ENCODE measurements at regions not wholly inside any gene's neighbourhood (a gene's known extent, or its start where the extent isn't known, plus 50 kb on each side); places are given as distances from the start of the nearest gene placed in this dataset.

- DNase-seq (ENCODE audit: low read depth in 1 of 2, low spot score in 2 of 2) = peak in 1 of 2 experiments; percentile 55
- no peak overlapping the region for H3K4me3 ChIP-seq
- H3K27me3 ChIP-seq (replicated peaks) = no peaks in the 10 kb centered on the region
- peaks cover 9% of the 10 kb centered on the region for H3K4me1 ChIP-seq (replicated peaks)
- H3K36me3 ChIP-seq = no peaks in the 10 kb centered on the region
- no peaks in the 10 kb centered on the region for H3K9me3 ChIP-seq (replicated peaks)
- no peak overlapping the region for H3K27ac ChIP-seq
Measured at GRCh38 chr11:69357458-69358397, 63.8 kb downstream of the MYEOV start.

- Histone ChIP-seq H3K27ac (no peak overlapping the region), H3K4me3 (no peak overlapping the region), H3K36me3 (no peaks in the 10 kb centered on the region), H3K9me3 (replicated peaks) (no peaks in the 10 kb centered on the region), H3K27me3 (replicated peaks) (no peaks in the 10 kb centered on the region), H3K4me1 (replicated peaks) (peaks cover 1% of the 10 kb centered on the region)
- DNase-seq (ENCODE audit: low read depth in 1 of 2, low spot score in 2 of 2) = peak in 1 of 2 experiments; percentile 60
Measured at GRCh38 chr11:69358398-69359020, 64.6 kb downstream of the MYEOV start.

GRCh38 chr11:69359735-69360480 is 66.0 kb downstream of the MYEOV start:
- Histone ChIP-seq H3K27me3 (replicated peaks) (no peaks in the 10 kb centered on the region), H3K36me3 (no peaks in the 10 kb centered on the region), H3K9me3 (replicated peaks) (no peaks in the 10 kb centered on the region), H3K4me1 (replicated peaks) (peaks cover 7% of the 10 kb centered on the region), H3K4me3 (no peak overlapping the region), H3K27ac (no peak overlapping the region)
- peak in 1 of 2 experiments; percentile 43 for DNase-seq (ENCODE audit: low read depth in 1 of 2, low spot score in 2 of 2)

- H3K27ac ChIP-seq = no peak overlapping the region
- peaks cover 14% of the 10 kb centered on the region for H3K4me1 ChIP-seq (replicated peaks)
- H3K9me3 ChIP-seq (replicated peaks) = no peaks in the 10 kb centered on the region
- no peaks in the 10 kb centered on the region for H3K36me3 ChIP-seq
- H3K4me3 ChIP-seq = no peak overlapping the region
- H3K27me3 ChIP-seq (replicated peaks) = no peaks in the 10 kb centered on the region
- peak in 1 of 2 experiments; percentile 55 for DNase-seq (ENCODE audit: low read depth in 1 of 2, low spot score in 2 of 2)
Measured at GRCh38 chr11:69360606-69361005, 66.7 kb downstream of the MYEOV start.

GRCh38 chr11:69361048-69361447 is 67.1 kb downstream of the MYEOV start:
- DNase-seq (ENCODE audit: low read depth in 1 of 2, low spot score in 2 of 2) = peak in 1 of 2 experiments; percentile 42
- Histone ChIP-seq H3K36me3 (no peaks in the 10 kb centered on the region), H3K4me3 (no peak overlapping the region), H3K27ac (no peak overlapping the region), H3K9me3 (replicated peaks) (no peaks in the 10 kb centered on the region), H3K4me1 (replicated peaks) (peaks cover 15% of the 10 kb centered on the region), H3K27me3 (replicated peaks) (no peaks in the 10 kb centered on the region)

DNA sequence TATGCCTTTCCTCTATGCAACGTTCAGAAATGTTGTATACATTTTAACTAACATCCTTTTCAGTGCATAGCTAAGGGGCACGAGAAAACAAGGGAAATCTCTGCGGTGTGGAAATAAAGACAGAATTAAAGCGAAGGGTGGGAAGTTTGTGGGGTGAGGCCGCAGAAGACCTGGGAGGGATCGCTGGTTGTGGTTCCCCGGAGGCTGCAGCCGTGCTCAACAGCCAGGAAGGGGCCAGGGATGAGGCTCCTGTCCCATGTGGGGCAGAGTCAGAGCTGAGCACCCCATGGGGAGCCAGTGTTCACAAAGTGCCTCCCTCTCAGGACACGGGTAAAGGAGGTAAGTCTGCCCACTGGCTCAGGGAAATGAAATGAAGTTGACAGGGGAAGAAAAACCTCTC is 67.5 kb downstream of the MYEOV start:
- Histone ChIP-seq H3K4me3 (no peak overlapping the region), H3K27me3 (replicated peaks) (no peaks in the 10 kb centered on the region), H3K27ac (no peak overlapping the region), H3K36me3 (no peaks in the 10 kb centered on the region), H3K9me3 (replicated peaks) (no peaks in the 10 kb centered on the region), H3K4me1 (replicated peaks) (peaks cover 15% of the 10 kb centered on the region)
- DNase-seq (ENCODE audit: low read depth in 1 of 2, low spot score in 2 of 2) = peak in 1 of 2 experiments; percentile 49

- peaks cover 19% of the 10 kb centered on the region for H3K4me1 ChIP-seq (replicated peaks)
- H3K4me3 ChIP-seq = no peak overlapping the region
- H3K27ac ChIP-seq = no peak overlapping the region
- H3K9me3 ChIP-seq (replicated peaks) = no peaks in the 10 kb centered on the region
- no peaks in the 10 kb centered on the region for H3K27me3 ChIP-seq (replicated peaks)
- peak in 1 of 2 experiments; percentile 48 for DNase-seq (ENCODE audit: low read depth in 1 of 2, low spot score in 2 of 2)
- no peaks in the 10 kb centered on the region for H3K36me3 ChIP-seq
Measured at GRCh38 chr11:69362315-69362714, 68.4 kb downstream of the MYEOV start.

GRCh38 chr11:69364921-69365320 is 71.0 kb downstream of the MYEOV start:
- no peaks in the 10 kb centered on the region for H3K9me3 ChIP-seq (replicated peaks)
- peaks cover 37% of the 10 kb centered on the region for H3K4me1 ChIP-seq (replicated peaks)
- H3K36me3 ChIP-seq = no peaks in the 10 kb centered on the region
- H3K27me3 ChIP-seq (replicated peaks) = no peaks in the 10 kb centered on the region
- H3K27ac ChIP-seq = no peak overlapping the region
- H3K4me3 ChIP-seq = no peak overlapping the region
- DNase-seq (ENCODE audit: low read depth in 1 of 2, low spot score in 2 of 2) = peak; percentile 27 to 89

DNA sequence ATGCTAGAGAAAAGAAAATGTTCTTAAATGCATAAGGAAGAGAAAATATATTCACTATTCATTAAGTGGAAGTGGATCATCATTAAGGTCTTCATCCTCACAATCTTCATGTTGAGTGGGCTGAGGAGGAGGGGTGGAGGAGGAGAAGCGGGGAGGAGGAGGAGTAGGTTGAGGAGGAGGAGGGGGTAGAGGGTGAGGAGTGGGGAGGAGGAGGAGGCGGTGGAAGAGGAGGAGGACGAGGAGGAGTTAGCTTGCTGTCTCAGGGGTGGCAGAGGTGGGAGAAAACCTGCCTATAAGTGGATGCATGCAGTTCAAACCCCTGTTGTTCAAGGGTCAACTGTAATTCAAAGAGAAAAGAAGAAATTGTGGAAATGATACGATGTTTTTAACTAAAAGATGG is 71.6 kb downstream of the MYEOV start:
- H3K27me3 ChIP-seq (replicated peaks) = no peaks in the 10 kb centered on the region
- no peak overlapping the region for H3K27ac ChIP-seq
- no peak overlapping the region for H3K4me3 ChIP-seq
- DNase-seq (ENCODE audit: low read depth in 1 of 2, low spot score in 2 of 2) = peak in 1 of 2 experiments; percentile 43
- no peaks in the 10 kb centered on the region for H3K36me3 ChIP-seq
- H3K4me1 ChIP-seq (replicated peaks) = peaks cover 37% of the 10 kb centered on the region
- H3K9me3 ChIP-seq (replicated peaks) = no peaks in the 10 kb centered on the region

- Histone ChIP-seq H3K27me3 (replicated peaks) (no peaks in the 10 kb centered on the region), H3K4me1 (replicated peaks) (peaks cover 37% of the 10 kb centered on the region), H3K9me3 (replicated peaks) (no peaks in the 10 kb centered on the region), H3K27ac (no peak overlapping the region), H3K36me3 (no peaks in the 10 kb centered on the region), H3K4me3 (no peak overlapping the region)
- peak in 1 of 2 experiments; percentile 42 for DNase-seq (ENCODE audit: low read depth in 1 of 2, low spot score in 2 of 2)
Measured at GRCh38 chr11:69366591-69366990, 72.6 kb downstream of the MYEOV start.

DNA sequence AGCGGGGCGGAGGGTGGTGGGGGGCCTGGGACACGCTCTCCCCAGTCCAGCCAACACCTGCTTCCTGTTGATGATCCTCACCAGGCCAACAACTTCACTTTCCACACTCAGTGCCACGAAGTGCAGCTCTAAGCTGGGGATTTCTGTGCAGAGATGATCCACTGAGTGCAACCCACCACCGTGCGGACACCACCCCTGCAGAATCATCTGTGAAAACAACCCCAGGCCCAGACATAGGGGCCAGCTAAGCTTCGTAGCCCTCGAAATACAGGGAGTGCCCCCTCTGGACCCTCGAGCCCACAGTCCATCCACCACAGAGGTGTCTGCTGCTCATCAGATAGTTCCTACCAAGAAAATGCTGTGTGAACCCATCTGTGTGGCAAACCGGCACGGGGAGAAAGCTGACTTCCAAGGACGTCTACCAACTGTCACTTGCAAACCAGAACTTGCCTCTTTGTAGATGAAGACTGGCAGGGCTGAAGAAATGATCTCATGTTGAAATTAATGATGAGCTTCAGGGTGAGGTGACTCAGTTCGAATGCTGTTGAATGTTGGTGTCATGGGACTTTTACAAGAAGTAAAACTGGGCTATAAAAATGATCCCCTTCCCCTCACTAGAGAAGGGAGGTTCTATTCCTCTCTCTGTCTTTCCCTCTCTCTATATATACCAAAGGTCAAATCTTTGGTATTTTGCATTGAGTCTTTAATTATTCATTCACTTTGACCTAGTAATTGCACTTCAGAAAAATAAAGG is 73.4 kb downstream of the MYEOV start:
- no peaks in the 10 kb centered on the region for H3K27me3 ChIP-seq (replicated peaks)
- H3K36me3 ChIP-seq = no peaks in the 10 kb centered on the region
- no peak overlapping the region for H3K4me3 ChIP-seq
- peak in 1 of 2 experiments; percentile 47 for DNase-seq (ENCODE audit: low read depth in 1 of 2, low spot score in 2 of 2)
- no peaks in the 10 kb centered on the region for H3K9me3 ChIP-seq (replicated peaks)
- peaks cover 37% of the 10 kb centered on the region for H3K4me1 ChIP-seq (replicated peaks)
- no peak overlapping the region for H3K27ac ChIP-seq

DNA sequence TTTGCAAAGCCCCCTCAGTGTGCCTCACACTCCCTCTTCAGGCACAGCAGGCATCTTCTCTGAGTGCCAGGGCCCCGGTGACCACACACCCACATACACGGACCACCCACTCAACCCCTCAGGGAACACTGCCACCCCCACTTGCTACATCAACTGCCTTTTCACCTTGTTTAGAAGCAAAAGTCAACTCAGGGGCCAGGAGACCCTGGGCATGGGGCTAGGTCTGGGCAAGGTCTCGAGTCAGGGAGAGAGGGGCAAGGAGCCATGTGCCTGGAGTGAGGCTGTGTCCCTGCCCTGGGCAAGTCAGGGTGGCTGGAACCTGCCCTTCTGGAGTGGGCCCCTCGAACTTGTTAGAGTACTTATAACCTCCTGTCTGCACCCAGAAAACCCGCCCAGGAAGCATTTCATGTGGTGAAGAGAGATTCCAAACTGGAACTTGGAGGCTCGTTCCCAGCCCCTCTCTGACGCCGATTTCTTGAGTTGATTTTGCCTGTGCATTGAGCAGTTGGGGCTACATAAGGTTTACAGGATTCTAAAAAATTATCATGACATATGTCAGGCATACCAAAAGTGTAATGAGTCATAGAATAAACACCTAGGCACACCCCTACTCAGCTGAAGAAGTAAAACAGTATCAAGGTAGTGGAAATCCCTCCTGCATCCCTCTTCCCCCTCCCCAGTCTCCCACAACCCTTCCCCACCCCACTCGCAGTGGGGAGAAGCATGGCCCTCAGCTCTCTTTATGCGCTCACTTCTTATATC is 74.3 kb downstream of the MYEOV start:
- Histone ChIP-seq H3K27ac (no peak overlapping the region), H3K4me3 (no peak overlapping the region), H3K9me3 (replicated peaks) (no peaks in the 10 kb centered on the region), H3K4me1 (replicated peaks) (peaks cover 37% of the 10 kb centered on the region), H3K27me3 (replicated peaks) (no peaks in the 10 kb centered on the region), H3K36me3 (no peaks in the 10 kb centered on the region)
- DNase-seq (ENCODE audit: low read depth in 1 of 2, low spot score in 2 of 2) = peak; percentile 67 to 72
